ENCODE measurements at regions not wholly inside any gene's neighbourhood (a gene's known extent, or its start where the extent isn't known, plus 50 kb on each side); places are given as distances from the start of the nearest gene placed in this dataset.

GRCh38 chr5:17763301-17763700, 129.0 kb downstream of the TAF11L14 start:
- no peak for DNase-seq

GRCh38 chr5:17766031-17766430, 131.8 kb downstream of the TAF11L14 start:
- DNase-seq: no peak

DNA sequence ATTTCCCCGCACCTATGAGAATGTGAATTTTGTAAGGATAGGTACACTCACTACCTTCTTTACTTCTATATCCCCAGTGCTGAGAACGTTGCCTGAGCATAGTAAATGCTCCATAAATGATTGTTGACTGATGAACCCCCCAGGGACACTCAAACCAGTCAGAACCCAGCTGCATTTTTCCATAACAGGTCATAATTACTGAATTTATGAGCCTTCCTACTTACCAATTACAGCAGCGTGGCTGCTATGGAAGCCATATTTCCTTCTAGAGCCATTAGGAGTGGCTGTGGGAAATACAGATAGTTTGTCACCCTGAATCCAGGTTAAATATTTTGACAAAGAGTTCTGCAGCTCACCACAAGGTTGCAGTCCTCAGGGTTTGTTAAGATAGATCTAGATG, 135.0 kb downstream of the TAF11L14 start:
- no peak for DNase-seq

- DNase-seq: no peak
Measured at GRCh38 chr5:17772232-17772631, 138.0 kb downstream of the TAF11L14 start.

DNA sequence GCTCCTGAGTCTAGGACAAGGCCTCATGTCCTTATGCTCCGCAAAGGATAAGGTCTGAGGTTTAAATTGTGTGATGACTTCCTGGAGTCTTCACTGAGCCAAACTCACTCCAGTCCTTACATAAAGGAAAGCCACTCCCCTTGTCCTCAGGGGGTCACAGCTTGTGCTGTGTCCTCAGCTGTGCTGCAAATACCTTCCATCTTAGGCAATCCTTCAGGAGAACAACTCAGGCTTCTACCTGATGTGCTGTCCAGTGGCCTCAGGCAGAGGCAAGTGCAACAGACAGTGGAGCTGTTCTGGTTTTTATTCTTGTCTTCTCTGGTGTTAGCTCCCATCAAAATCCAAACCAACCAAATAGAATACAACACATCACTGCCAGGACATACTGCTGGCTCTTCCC, 151.5 kb downstream of the TAF11L14 start:
- no peak for DNase-seq

- no peak for DNase-seq
Measured at GRCh38 chr5:17788351-17788750, 154.1 kb downstream of the TAF11L14 start.

DNA sequence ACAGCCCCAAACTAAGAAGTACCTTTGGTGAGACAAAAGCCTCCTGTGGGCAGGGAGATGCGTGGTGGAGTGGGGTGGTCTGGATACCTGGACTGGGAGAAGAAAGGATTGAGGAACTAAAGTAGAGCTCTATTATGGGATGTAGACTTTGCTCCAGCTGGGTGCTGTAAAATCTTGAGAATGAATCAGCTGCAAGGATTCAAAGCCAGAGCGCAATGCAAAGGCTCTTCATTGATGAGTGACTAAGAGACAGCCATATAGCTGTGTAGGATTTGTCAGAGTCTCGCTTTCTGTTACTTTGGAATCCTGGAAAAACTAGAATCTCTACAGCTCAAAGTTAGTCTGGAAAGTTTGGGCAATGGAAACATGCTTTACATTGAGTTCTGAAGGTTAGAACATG, 159.9 kb downstream of the TAF11L14 start:
- no peak for DNase-seq

DNA sequence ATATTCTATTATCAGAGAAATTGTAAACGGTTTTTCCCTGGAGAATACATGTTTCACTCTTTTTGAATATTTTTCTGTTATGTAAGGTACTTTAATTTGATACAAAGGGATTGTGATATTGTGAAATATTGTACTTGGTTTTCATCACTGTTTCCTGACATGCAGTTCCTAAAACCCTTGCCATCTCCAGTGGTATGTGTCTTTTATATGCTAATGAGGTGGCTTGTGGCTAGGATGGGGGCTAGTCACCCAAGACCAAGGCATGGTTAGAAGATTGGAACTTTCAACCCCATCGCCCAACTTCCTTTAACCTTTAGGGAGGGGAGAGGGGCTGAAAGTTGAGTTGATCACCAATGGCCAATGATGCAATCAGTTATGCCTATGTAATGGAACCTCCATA, 160.6 kb downstream of the TAF11L14 start:
- DNase-seq: no peak

DNA sequence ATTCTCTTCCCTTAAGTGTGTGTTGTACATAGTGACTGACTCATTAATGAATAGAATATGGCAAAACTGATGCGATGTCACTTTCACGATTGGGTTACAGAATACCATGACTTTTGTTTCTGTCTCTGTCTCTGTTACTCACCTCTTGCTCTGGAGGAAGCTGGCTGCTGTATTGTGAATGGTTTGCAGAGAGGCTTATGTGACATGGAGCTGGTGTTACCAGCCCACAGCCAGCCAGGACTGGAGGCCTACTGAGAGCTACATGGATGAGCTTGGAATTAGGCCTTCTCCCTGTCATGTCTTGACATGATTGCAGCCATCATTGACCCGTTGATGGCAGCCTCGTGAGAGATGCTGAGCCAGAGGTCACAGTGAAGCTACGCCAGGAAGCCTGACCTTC, 161.9 kb downstream of the TAF11L14 start:
- no peak for DNase-seq

DNA sequence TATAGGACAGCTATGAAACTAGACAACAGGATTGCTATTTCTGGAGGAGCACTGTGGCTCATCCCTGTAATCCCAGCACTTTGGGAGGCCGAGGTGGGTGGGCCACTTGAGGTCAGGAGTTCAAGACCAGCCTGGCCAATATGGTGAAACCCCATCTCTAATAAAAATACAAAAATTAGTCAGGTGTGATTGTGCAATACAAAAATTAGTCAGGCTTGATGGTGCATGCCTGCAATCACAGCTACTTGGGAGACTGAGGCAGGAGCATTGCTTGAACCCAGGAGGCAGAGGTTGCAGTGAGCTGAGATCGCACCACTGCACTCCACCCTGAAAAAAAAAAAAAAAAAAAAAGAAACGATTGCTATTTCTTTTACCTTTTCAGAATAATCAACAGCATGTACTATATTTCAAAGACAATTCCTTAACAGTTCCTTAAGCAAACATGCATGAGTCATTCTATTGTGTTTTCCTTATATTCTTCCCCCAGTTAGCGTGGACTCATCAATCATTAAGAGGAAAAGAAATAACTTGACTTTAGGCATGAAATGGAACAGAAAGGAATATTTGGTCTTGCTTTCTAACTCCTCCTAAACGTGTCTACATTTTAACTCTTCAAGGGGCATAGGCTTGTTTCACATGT, 162.6 kb downstream of the TAF11L14 start:
- DNase-seq: no peak

- DNase-seq: no peak
Measured at GRCh38 chr5:17799521-17799920, 165.3 kb downstream of the TAF11L14 start.

DNA sequence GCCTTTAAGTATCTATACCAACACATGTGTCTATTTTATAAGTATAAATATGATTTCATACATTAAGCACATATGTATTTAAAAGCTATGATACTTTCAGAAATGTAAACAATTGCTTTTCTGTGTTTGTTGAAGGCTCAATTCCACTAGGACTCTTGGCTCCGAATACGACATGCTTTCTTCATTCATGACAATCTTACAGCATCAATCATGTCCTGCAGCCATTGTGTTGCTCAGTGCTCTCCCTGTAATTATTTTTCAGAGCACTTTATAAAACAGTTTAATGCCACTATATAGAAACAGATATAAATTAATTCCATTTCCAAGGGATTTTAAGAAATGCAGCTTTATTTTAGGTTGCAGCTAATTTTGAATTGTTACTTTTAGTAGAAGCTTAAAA, 167.3 kb downstream of the TAF11L14 start:
- no peak for DNase-seq

- DNase-seq: no peak
Measured at GRCh38 chr5:17802256-17802655, 168.0 kb downstream of the TAF11L14 start.

- no peak for DNase-seq
Measured at GRCh38 chr5:17803971-17804370, 169.7 kb downstream of the TAF11L14 start.

GRCh38 chr5:17805227-17805825, 171.1 kb downstream of the TAF11L14 start:
- no peak for DNase-seq

DNA sequence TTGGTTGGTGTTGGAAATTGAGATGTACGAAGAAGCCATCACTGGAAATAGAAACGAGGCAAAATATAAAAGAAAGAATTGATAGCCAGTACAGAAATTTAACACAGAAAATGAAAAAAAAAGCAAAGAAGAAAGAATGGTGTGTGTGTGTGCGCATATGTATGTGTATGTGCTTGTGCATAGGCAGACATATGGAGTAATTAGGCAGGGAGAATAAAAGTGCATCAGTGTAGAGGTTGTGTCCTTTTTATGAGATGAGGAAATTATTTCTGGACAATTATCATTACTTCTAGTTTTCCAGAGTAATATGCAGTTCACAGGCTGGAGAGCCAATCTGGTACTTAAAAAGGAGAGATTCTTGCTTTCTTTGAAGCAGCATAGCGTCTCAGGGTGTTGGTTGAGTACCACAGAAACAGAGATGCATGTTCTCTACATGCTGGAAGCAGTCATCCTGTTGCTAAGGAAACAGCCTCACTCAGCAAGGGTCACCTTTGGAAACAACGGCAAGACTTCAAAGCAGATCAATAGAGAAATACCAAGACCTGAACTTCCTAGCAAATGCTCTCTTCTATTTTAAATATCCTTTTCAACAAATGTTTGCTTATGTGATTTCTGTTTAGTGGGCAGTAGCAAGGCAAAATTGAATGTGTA, 172.7 kb downstream of the TAF11L14 start:
- no peak for DNase-seq

- no peak for DNase-seq
Measured at GRCh38 chr5:17808566-17808965, 174.3 kb downstream of the TAF11L14 start.

GRCh38 chr5:17810734-17811133, 176.5 kb downstream of the TAF11L14 start:
- DNase-seq: no peak

DNA sequence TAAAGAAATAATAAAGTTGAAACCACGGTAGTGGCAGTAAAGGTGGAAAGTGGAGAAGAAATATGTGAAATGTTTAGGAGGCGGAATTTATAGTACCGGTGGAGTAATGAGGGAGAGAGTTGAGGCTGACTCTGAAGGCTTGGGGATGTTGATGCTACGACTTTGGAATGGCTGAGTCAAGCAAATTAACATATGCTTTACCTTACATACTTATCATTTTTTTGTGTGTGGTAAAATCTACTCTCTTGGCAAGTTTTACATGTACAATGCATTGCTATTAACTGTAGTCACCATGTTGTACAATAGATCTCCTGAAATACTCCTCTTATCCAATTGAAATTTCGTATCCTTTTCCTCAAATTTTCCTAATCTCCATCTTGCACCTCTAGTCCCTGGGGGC, 179.0 kb downstream of the TAF11L14 start:
- no peak for DNase-seq

- no peak for DNase-seq
Measured at GRCh38 chr5:17816505-17816904, 182.2 kb downstream of the TAF11L14 start.

- DNase-seq: no peak
Measured at GRCh38 chr5:17816944-17817343, 182.7 kb downstream of the TAF11L14 start.

GRCh38 chr5:17817990-17818389, 183.7 kb downstream of the TAF11L14 start:
- no peak for DNase-seq

DNA sequence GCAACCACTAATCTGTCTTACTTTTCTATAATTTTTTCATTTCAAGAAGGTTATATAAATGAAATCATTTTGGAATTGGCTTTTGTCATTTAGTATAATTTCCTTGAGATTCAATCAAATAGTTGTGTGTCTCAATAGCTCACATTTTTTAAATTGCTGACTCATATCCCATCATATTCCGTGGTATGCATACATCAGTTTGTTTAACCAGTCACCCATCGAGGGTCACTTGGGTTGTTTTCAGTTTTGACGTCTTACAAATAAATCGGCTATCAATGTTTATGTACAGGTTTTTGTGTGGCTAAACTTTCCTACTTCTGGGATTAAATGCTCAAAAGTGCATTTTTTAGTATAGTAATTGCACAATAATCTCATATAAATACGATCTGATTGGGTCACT, 185.5 kb downstream of the TAF11L14 start:
- no peak for DNase-seq

GRCh38 chr5:17828681-17829080, 194.4 kb downstream of the TAF11L14 start:
- no peak for DNase-seq

- DNase-seq: no peak
Measured at GRCh38 chr5:17829456-17829855, 195.2 kb downstream of the TAF11L14 start.
